GM21717 (cell line): ENCODE measurements at regions not wholly inside any gene's neighbourhood (a gene's known extent, or its start where the extent isn't known, plus 50 kb on each side); places are given as distances from the start of the nearest gene placed in this dataset.
"Not testable (repeated sequence)": the region's sequence is repeated elsewhere in the genome, so short reads cannot be mapped to it uniquely, and the experiment has no call there.

Source experiments
- ATAC-seq: cut with Tn5 transposase; IDR thresholded peaks from one replicate; pipeline ENCODE4 v1.9.1; 2021; ENCODE audit warnings: mild to moderate bottlenecking, moderate library complexity; ENCODE audit not compliant: unreplicated experiment

GRCh38 chr2:105541189-105542050, 142.6 kb upstream of the FHL2 start:
- ATAC-seq = no peak

GRCh38 chr2:105540642-105541041, 141.8 kb upstream of the FHL2 start:
- ATAC-seq = no peak

DNA sequence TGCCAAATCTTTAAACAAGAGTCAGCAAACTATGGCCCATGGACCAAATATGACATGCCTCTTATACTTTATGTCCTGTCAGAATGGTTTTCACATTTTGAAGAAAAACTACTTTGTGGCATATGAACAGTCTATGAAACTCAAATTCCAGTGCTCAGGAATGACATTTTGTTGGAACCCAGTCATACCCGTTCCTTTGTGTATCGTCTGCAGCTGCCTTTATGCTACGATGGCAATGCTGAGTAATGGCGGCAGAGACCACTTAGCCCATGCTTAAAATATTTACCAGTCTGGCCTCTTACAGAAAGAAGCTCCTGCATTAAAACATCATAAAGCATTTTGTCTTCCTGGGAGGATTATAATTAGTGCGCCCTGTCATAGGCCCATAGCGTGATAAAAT, 140.5 kb upstream of the FHL2 start:
- no peak for ATAC-seq

DNA sequence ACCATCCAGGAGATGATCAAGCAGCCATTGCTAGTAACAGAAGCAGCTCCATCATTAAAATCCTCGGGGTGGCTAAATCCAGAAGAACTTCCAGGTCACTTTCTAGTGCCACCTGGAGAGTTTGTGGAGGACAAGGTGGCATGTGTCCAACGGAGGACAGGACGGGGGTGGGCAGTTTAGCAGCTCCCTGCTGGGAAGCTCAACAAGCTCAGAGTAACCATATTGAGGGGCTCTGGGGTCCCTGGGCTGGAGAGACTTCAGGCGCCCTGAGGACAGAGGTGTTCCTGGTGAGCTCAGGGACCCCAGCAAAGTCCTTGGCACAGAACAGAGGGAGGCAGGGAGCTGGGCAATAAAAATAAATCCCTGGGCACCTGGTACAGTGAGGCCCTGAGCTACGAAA, 140.0 kb upstream of the FHL2 start:
- ATAC-seq = no peak

DNA sequence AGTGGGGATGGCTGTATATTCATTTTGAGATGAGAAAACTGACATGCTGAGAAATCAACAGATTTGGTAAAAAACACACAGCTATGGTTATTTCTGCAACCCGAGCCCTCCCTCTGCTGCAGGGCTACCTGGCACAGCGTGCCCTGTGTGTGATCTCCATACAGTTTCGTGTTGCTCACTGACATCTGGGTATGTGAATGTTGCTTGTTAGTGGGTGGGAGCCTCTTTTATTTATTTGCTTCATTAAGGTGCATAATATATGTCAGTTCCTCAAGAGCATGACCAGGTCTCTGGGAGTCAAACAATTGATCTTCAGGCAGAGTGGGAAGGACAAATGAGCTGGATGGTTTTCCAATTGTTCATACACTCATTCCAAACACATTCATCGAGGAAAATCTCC, 139.1 kb upstream of the FHL2 start:
- no peak for ATAC-seq

GRCh38 chr2:105537466-105537865, 138.6 kb upstream of the FHL2 start:
- no peak for ATAC-seq

DNA sequence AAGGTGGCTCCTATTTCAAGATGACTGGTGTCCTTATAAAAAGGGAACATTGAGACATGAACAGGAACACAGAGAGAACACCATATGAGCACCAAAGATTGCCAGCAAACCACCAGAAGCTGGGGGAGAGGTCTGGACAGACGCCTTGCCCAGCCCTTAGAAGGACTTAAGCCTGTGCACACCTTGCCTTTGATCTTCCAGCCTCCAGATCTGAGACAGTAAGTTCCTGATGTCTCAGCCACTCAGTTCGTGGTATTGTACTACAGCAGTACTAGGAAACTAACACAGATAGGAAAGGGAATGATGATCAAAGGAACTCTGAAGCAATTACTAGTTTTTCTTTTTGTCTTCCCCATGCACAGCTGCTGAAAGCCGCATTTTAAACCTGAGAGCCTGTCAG, 137.3 kb upstream of the FHL2 start:
- no peak for ATAC-seq

GRCh38 chr2:105529258-105529657, 130.4 kb upstream of the FHL2 start:
- ATAC-seq = not testable (repeated sequence)

- no peak for ATAC-seq
Observed at GRCh38 chr2:105526000-105526925, 127.4 kb upstream of the FHL2 start.

GRCh38 chr2:105525201-105525600, 126.3 kb upstream of the FHL2 start:
- no peak for ATAC-seq

GRCh38 chr2:105522645-105523044, 123.8 kb upstream of the FHL2 start:
- no peak for ATAC-seq

DNA sequence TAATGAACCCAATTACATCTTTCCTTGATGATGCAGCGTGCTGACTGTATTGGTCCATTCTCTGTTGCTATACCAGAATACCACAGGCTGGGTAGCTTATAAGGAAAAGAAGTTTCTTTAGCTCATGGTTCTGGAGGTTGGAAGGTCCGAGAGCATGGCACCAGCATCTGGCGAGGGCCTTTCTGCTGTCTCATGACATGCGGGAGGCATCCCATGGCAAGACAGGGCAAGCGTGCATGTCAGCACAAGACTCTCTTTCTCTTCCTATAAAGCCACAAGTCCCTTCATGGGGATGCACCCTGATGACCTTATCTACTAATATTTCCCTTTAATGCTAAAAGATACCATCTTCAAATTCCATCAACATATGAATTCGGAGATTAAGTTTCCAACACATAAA, 122.8 kb upstream of the FHL2 start:
- no peak for ATAC-seq

DNA sequence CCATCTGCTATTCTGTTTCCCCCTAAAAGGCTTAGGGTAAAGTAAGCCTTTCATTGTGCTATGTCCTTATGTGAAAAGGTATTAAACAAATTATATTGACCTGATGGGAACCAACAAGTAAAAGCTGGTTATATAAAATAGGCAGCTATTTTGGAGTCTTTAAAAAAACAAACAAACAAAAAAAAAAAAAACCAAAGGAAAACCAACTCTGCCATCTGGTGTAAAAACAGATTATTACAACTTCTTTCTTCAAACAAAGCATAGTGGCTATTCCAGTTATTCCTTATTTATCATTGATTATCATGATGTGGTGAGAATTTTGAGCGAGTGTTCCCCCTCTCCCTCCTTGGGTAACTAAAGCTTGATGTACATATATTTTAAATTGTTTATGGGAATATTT, 122.3 kb upstream of the FHL2 start:
- no peak for ATAC-seq

GRCh38 chr2:105519516-105519915, 120.7 kb upstream of the FHL2 start:
- no peak for ATAC-seq

DNA sequence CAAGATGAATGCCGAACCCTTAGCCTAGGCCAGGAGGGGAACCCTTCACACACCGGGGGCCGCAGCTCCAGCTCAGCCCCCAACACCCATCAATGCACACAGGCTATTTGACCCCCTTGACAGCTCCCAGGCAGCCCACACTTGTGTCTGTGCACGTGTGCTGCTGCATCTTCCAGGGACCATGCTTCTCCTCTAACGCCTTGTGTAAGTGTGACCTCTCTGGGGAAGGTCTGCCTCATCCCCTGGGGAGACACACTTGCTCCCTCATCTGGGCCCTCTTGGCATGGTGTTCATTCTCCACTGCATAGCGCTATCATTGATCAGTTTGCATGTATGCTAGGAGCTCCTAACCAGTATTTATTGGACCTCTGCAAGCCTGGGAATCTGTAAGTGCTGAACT, 120.0 kb upstream of the FHL2 start:
- no peak for ATAC-seq

- no peak for ATAC-seq
Observed at GRCh38 chr2:105517814-105518705, 119.2 kb upstream of the FHL2 start.

- no peak for ATAC-seq
Observed at GRCh38 chr2:105515581-105516415, 116.9 kb upstream of the FHL2 start.

GRCh38 chr2:105514576-105514975, 115.7 kb upstream of the FHL2 start:
- no peak for ATAC-seq

- ATAC-seq = no peak
Observed at GRCh38 chr2:105510761-105511528, 112.1 kb upstream of the FHL2 start.
